ENCODE measurements at regions not wholly inside any gene's neighbourhood (a gene's known extent, or its start where the extent isn't known, plus 50 kb on each side); places are given as distances from the start of the nearest gene placed in this dataset.

DNA sequence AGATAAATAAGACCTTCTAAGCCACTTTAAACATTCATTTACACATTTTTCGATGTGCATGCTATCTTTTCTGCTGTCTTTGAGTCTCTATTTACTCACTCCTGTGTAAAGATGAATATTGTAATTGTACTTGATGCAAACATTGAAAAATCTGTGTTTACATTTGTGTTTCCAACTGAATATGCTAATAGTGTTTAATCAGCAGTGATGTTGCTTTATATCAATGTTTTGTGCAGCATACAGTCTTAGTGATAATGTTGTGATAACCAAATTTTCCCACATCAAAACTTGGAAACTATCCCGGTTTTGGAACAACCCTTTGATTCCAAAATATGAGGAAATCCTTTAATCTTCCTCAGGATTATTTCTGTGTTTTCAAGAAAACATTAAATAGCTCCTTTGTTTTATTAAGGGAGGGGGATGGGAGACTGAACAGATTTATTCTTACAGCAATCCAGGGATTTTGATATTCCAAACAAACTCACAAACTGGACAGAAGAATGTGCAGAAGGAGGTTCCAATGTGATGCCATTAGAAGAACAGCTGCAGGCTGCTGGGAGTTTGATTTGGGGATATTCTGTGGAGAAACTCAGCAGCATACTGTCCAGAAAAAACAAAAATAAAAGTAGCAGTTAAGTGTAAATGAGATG, 248.0 kb downstream of the S1PR1 start:
- TF ChIP-seq POLR2AphosphoS5 (IDR thresholded peaks at IDR 0.05; ENCODE audit: borderline replicate concordance, low read depth, low read length) (no peak), EZH2 (IDR thresholded peaks at IDR 0.05) (no peak)
